Esophagus squamous epithelium (tissue), 5 donors: ENCODE measurements at regions not wholly inside any gene's neighbourhood (a gene's known extent, or its start where the extent isn't known, plus 50 kb on each side); places are given as distances from the start of the nearest gene placed in this dataset.

Experiments
- DNase-seq: peaks from one replicate; lab custom pipeline; 2025; lab: John Stamatoyannopoulos, UW
- H3K27ac ChIP-seq, 4 donors: fragments of 200-600 bp; sonication (generic); one replicate each; pipeline ENCODE4 v1.5.1; 2016 to 2019; ENCODE audit warnings: mild to moderate bottlenecking in 1 of 4
- H3K27me3 ChIP-seq, 4 donors: fragments of 200-600 bp; sonication (generic); 1 replicate in 3 of 4; 2 replicates in 1 of 4; pipeline versions ENCODE4 v1.5.1 to v1.6.0; 2017 to 2021; ENCODE audit warnings: antibody characterized with exemption in 1 of 4
- H3K36me3 ChIP-seq, 3 donors: fragments of 200-600 bp; sonication (generic); one replicate each; pipeline ENCODE4 v1.5.1; 2016 to 2019
- H3K4me1 ChIP-seq, 3 donors: fragments of 200-600 bp; sonication (generic); one replicate each; pipeline ENCODE4 v1.5.1; 2017 to 2019
- H3K4me3 ChIP-seq, 4 donors: fragments of 200-600 bp; sonication (generic); 1 replicate in 3 of 4; 2 replicates in 1 of 4; pipeline ENCODE4 v1.5.1; 2016 to 2019; ENCODE audit warnings: mild to moderate bottlenecking in 2 of 4, moderate library complexity in 1 of 4
- H3K9me3 ChIP-seq, 3 donors: fragments of 200-600 bp; sonication (generic); one replicate each; pipeline ENCODE4 v1.5.1; 2016 to 2019
- POLR2A ChIP-seq, 4 donors: fragments of 450-650 bp; IDR thresholded peaks; one replicate each; pipeline ENCODE4 v1.6.1; 2017; ENCODE audit warnings: antibody characterized with exemption in 4 of 4, mild to moderate bottlenecking in 4 of 4, moderate library complexity in 3 of 4
- WGBS, 2 donors: methylation state at CpG; one replicate each; pipeline ENCODE4 v1.1.5; 2018; 5-methylcytosine and 5-hydroxymethylcytosine counted together
- intact Hi-C: fragments of 100-400 bp; cut with DNase I; formaldehyde crosslinking; loops from one replicate; pipeline ENCODE4 v1.15.0; 2022
- TF ChIP-seq, protein P1 (sequence below), 6 experiments: fragments of 450-650 bp in 4 of 6; fragments of 200-600 bp in 2 of 6; sonication (generic) in 2 of 6; IDR thresholded peaks; one replicate each; pipeline ENCODE4 v1.5.1; 2016 to 2019; ENCODE audit warnings: antibody characterized with exemption in 6 of 6, mild to moderate bottlenecking in 4 of 6, moderate library complexity in 4 of 6
- donor health status: DM: yes; HTN: yes; CAD: no.

DNA sequence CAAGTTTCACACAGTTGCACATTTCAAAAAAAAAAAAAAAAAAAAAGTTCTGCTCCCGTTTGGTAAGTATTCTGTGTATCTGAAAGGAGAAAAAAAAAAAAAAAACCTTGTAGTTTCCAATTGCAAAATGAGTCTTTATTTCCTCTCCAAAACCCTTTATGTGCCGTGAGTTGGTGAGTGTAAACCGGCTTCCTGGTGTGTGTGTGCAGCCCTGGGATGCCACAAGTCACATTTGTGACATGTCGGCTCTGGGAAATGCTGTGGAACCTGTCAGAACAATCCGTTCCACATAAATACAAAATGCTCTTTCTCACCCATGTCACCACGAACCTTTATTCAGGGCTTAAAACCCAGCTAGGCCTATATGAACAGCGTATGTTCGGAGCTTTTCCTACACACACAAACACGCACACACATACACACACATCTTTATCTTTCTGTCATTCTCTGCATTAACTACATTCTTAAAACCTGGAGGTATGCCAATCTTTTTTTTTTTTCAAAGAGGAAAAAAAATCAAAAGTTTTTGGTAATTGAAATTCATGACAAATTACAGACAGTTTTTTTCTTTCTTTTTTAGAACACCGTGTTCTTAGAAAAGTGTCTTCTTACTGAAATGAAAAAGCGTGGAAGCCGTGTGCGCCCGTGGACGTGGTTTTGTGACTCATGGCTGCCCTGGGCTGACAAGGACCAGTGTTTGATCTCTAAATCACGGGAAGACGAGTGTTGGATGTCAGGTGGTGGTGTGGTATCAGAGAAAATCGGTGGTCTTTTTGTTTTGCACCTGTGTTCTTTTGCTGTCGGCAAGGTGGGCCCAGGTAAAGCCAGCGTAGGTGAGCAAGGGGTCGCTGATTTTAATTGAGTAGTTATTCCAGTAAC is 612.0 kb downstream of the VRK1 start:
- intact Hi-C loops = no loop called here
- no peak for TF ChIP-seq POLR2A (IDR thresholded peaks at IDR 0.05)
- TF ChIP-seq, protein P1, sequence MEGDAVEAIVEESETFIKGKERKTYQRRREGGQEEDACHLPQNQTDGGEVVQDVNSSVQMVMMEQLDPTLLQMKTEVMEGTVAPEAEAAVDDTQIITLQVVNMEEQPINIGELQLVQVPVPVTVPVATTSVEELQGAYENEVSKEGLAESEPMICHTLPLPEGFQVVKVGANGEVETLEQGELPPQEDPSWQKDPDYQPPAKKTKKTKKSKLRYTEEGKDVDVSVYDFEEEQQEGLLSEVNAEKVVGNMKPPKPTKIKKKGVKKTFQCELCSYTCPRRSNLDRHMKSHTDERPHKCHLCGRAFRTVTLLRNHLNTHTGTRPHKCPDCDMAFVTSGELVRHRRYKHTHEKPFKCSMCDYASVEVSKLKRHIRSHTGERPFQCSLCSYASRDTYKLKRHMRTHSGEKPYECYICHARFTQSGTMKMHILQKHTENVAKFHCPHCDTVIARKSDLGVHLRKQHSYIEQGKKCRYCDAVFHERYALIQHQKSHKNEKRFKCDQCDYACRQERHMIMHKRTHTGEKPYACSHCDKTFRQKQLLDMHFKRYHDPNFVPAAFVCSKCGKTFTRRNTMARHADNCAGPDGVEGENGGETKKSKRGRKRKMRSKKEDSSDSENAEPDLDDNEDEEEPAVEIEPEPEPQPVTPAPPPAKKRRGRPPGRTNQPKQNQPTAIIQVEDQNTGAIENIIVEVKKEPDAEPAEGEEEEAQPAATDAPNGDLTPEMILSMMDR (IDR thresholded peaks at IDR 0.05) = no peak
- Histone ChIP-seq H3K27ac (no peak overlapping the region), H3K9me3 (no peaks in the 10 kb centered on the region), H3K27me3 (peaks cover 0 to 80% (median 8%) of the 10 kb centered on the region in 4 donors), H3K4me1 (peaks cover 0 to 10% (median 0%) of the 10 kb centered on the region in 3 donors), H3K4me3 (no peak overlapping the region), H3K36me3 (no peaks in the 10 kb centered on the region)
- no peak for DNase-seq
- 64 to 67% methylated on average over 21 of the region's 21 CpGs for WGBS, 2 donors

GRCh38 chr14:97410667-97411620 is 613.8 kb downstream of the VRK1 start:
- WGBS, 2 donors = 41 to 48% methylated on average over 12 of the region's 13 CpGs
- Histone ChIP-seq H3K27me3 (peaks cover 0 to 84% (median 8%) of the 10 kb centered on the region in 4 donors), H3K27ac (no peak overlapping the region)

DNA sequence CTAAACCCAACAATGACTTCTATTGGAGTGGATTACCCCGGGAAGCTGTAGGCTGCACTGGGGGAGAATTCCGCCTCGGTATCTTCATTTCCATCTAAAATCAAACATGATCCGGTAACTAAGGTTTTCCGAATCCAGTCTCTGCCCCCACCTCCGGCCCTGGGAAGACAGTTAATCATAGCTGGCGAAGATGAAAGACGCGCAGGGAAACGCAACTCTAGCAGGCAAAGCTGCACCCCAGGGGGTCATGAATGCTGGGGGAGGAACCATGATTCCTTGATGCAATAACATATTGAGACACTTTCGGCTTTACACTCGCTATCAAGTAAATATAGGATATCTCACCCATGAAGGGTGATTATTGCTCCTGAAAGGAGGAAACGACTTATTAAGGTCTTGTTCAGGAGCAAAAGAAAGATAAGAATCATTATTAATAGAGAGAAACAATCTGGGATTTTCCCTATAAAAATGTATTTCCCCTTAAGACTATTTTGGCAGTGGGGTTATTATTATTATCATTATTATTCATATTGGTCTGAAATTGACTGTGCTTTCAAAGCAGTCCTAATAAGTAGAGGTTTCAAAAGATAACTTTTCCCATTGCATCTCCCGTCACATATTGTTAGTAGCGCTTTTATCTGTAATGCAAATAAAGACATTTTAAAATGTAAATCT is 614.9 kb downstream of the VRK1 start:
- 34 to 61% methylated on average over 11 to 15 of the region's 15 CpGs for WGBS, 2 donors
- TF ChIP-seq, protein P1 (IDR thresholded peaks at IDR 0.05) = no peak
- no peak for TF ChIP-seq POLR2A (IDR thresholded peaks at IDR 0.05)
- no peak overlapping the region for H3K4me3 ChIP-seq
- H3K9me3 ChIP-seq = no peaks in the 10 kb centered on the region
- no peak overlapping the region for H3K27ac ChIP-seq
- no peaks in the 10 kb centered on the region for H3K36me3 ChIP-seq
- no peak for DNase-seq
- intact Hi-C loops = no loop called here
- peaks cover 0 to 86% (median 8%) of the 10 kb centered on the region in 4 donors for H3K27me3 ChIP-seq
- H3K4me1 ChIP-seq = peaks cover 0 to 15% (median 0%) of the 10 kb centered on the region in 3 donors

More at GRCh38 chr14:97410667-97411620, 613.8 kb downstream of the VRK1 start:
- no peak for DNase-seq
- Histone ChIP-seq H3K36me3 (no peaks in the 10 kb centered on the region), H3K4me3 (no peak overlapping the region), H3K4me1 (peaks cover 0 to 13% (median 0%) of the 10 kb centered on the region in 3 donors), H3K9me3 (no peaks in the 10 kb centered on the region)
- TF ChIP-seq POLR2A (IDR thresholded peaks at IDR 0.05) = no peak
- TF ChIP-seq, protein P1 (IDR thresholded peaks at IDR 0.05) = no peak
- intact Hi-C loops = no loop called here

- peaks cover 0 to 80% (median 8%) of the 10 kb centered on the region in 4 donors for H3K27me3 ChIP-seq
- no peak overlapping the region for H3K27ac ChIP-seq
- no peak for DNase-seq
- WGBS, 2 donors = 14 to 16% methylated on average over 18 to 19 of the region's 19 CpGs
- peaks cover 0 to 15% (median 0%) of the 10 kb centered on the region in 3 donors for H3K4me1 ChIP-seq
- no peaks in the 10 kb centered on the region for H3K9me3 ChIP-seq
- H3K4me3 ChIP-seq = peak overlapping the region in 3 of 4 donors; percentile 13 to 56 (median 25)
- no peaks in the 10 kb centered on the region for H3K36me3 ChIP-seq
- TF ChIP-seq POLR2A (IDR thresholded peaks at IDR 0.05) = no peak
- TF ChIP-seq, protein P1 (IDR thresholded peaks at IDR 0.05) = no peak
- intact Hi-C loops = no loop called here
Observed at GRCh38 chr14:97413022-97413539, 615.9 kb downstream of the VRK1 start.
